HG03175 (cell line): ENCODE measurements at regions not wholly inside any gene's neighbourhood (a gene's known extent, or its start where the extent isn't known, plus 50 kb on each side); places are given as distances from the start of the nearest gene placed in this dataset.

Experiments used
- ATAC-seq: cut with Tn5 transposase; IDR thresholded peaks from one replicate; pipeline ENCODE4 v1.9.1; 2021; ENCODE audit warnings: mild to moderate bottlenecking, moderate library complexity; ENCODE audit not compliant: unreplicated experiment

- no peak for ATAC-seq
Measured at GRCh38 chr5:2399096-2399495, 352.4 kb downstream of the IRX2 start.

GRCh38 chr5:2393556-2393955 lies 357.9 kb downstream of the IRX2 start:
- no peak for ATAC-seq

- no peak for ATAC-seq
Measured at GRCh38 chr5:2391566-2391965, 359.9 kb downstream of the IRX2 start.

GRCh38 chr5:2391021-2391420 lies 360.5 kb downstream of the IRX2 start:
- ATAC-seq, result no peak

GRCh38 chr5:2388571-2388970 lies 362.9 kb downstream of the IRX2 start:
- ATAC-seq, result no peak

- ATAC-seq, result no peak
Measured at GRCh38 chr5:2387634-2388325, 363.7 kb downstream of the IRX2 start.

- no peak for ATAC-seq
Measured at GRCh38 chr5:2387250-2387633, 364.2 kb downstream of the IRX2 start.

- no peak for ATAC-seq
Measured at GRCh38 chr5:2385818-2386217, 365.7 kb downstream of the IRX2 start.

GRCh38 chr5:2383698-2384065 lies 367.8 kb downstream of the IRX2 start:
- no peak for ATAC-seq

- no peak for ATAC-seq
Measured at GRCh38 chr5:2382776-2383697, 368.4 kb downstream of the IRX2 start.

- no peak for ATAC-seq
Measured at GRCh38 chr5:2381861-2382260, 369.6 kb downstream of the IRX2 start.

- no peak for ATAC-seq
Measured at GRCh38 chr5:2381070-2381469, 370.4 kb downstream of the IRX2 start.

- no peak for ATAC-seq
Measured at GRCh38 chr5:2378976-2379375, 372.5 kb downstream of the IRX2 start.

- no peak for ATAC-seq
Measured at GRCh38 chr5:2378108-2378507, 373.4 kb downstream of the IRX2 start.

GRCh38 chr5:2376486-2376885 lies 375.0 kb downstream of the IRX2 start:
- no peak for ATAC-seq

GRCh38 chr5:2375757-2376250 lies 375.7 kb downstream of the IRX2 start:
- ATAC-seq, result no peak

- ATAC-seq, result no peak
Measured at GRCh38 chr5:2375291-2375690, 376.2 kb downstream of the IRX2 start.

GRCh38 chr5:2374703-2375102 lies 376.8 kb downstream of the IRX2 start:
- ATAC-seq, result no peak

GRCh38 chr5:2373631-2374030 lies 377.8 kb downstream of the IRX2 start:
- ATAC-seq, result no peak

GRCh38 chr5:2371419-2371710 lies 380.1 kb downstream of the IRX2 start:
- no peak for ATAC-seq

GRCh38 chr5:2370626-2371418 lies 380.7 kb downstream of the IRX2 start:
- no peak for ATAC-seq

GRCh38 chr5:2369178-2369577 lies 382.3 kb downstream of the IRX2 start:
- no peak for ATAC-seq
